AG09319 (cell line): ENCODE measurements at regions not wholly inside any gene's neighbourhood (a gene's known extent, or its start where the extent isn't known, plus 50 kb on each side); places are given as distances from the start of the nearest gene placed in this dataset.

Source experiments
- DNase-seq: peaks from one replicate; pipeline ENCODE4 v3.0.0-alpha.2; 2010; ENCODE audit warnings: low read depth; ENCODE audit errors: extremely low read depth
- CTCF ChIP-seq: IDR thresholded peaks from 2 replicates; pipeline ENCODE4 v1.5.1; 2011; ENCODE audit warnings: low read depth, mild to moderate bottlenecking, inconsistent platforms, low read length, moderate library complexity

- no peak for TF ChIP-seq CTCF
- DNase-seq: no peak
Observed at GRCh38 chr21:27694667-27695066, 727.8 kb upstream of the ADAMTS5 start.

GRCh38 chr21:27693376-27693775 is 726.5 kb upstream of the ADAMTS5 start:
- no peak for TF ChIP-seq CTCF
- DNase-seq: peak; percentile 12

DNA sequence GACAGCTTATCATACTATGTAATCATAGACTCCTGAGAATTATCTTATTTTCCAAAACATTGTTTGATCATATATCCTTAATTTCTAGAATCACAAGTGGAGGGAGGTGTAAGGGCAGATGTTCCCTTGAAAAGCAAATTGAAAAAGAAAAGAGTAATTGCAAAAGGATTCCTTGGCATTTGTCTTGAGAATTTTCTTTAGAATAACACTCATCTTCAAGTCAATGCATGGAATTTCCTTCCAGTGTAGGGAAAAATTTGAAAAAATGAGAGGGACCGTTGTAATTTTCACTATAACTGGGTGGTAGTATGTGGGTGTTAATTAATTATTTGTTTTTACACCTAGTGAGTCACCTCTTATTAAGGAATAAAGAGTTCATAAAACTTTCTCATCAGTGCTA is 724.6 kb upstream of the ADAMTS5 start:
- TF ChIP-seq CTCF: no peak
- no peak for DNase-seq

- TF ChIP-seq CTCF: no peak
- DNase-seq: no peak
Observed at GRCh38 chr21:27691006-27691405, 724.1 kb upstream of the ADAMTS5 start.

DNA sequence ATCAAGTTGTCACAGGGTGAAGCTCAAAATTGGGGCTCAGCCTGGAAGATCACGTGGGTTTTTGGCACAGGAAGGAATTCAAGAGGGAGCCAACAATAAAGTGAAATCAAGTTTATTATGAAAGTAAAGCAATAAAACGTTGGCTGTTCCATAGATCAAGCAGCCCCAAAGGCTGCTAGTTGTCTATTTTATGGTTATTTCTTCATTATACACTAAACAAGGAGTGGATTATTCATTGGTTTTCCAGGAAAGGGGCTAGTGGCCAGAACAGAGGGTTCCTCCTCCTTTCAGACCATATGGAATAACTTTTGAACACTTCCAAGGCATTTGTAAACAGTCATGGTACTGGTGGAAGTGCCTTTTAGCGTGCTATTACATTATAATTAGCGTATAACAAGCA is 723.5 kb upstream of the ADAMTS5 start:
- no peak for DNase-seq
- TF ChIP-seq CTCF: no peak

GRCh38 chr21:27688773-27689172 is 721.9 kb upstream of the ADAMTS5 start:
- DNase-seq: no peak
- TF ChIP-seq CTCF: no peak

DNA sequence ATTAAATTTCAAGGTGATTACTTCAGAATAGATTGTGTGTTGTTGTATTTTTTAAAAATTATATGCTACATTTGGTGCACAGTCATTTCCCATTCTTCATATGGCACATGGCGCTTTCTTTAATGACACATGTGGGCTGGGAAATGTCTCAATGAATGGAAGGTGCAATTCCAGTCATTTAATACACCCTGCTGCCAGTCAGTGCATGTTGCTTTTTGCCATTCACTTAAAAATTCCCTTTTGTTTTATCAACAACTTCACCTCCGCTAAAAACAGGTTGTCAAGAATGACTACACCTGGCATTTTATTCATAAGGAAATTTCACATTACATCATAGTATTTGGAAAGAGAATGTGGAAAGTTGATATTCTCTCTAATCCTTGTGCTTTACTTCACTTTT is 716.4 kb upstream of the ADAMTS5 start:
- TF ChIP-seq CTCF: no peak

More for the DNA sequence above, 716.4 kb upstream of the ADAMTS5 start:
- DNase-seq: no peak
